GM18861 (cell line): ENCODE measurements at regions not wholly inside any gene's neighbourhood (a gene's known extent, or its start where the extent isn't known, plus 50 kb on each side); places are given as distances from the start of the nearest gene placed in this dataset.
"Not testable (repeated sequence)": the region's sequence is repeated elsewhere in the genome, so short reads cannot be mapped to it uniquely, and the experiment has no call there.

Experiments used
- ATAC-seq: cut with Tn5 transposase; IDR thresholded peaks from one replicate; pipeline ENCODE4 v1.9.1; 2021; ENCODE audit not compliant: unreplicated experiment

GRCh38 chr11:37390576-37391083 is 792.6 kb upstream of the RAG2 start:
- no peak for ATAC-seq

GRCh38 chr11:37378958-37379357 is 780.9 kb upstream of the RAG2 start:
- ATAC-seq = no peak

GRCh38 chr11:37372667-37373066 is 774.6 kb upstream of the RAG2 start:
- ATAC-seq = no peak

GRCh38 chr11:37371346-37371970 is 773.4 kb upstream of the RAG2 start:
- ATAC-seq = no peak

GRCh38 chr11:37370817-37371216 is 772.8 kb upstream of the RAG2 start:
- ATAC-seq = no peak

- no peak for ATAC-seq
Observed at GRCh38 chr11:37364246-37364839, 766.3 kb upstream of the RAG2 start.

- no peak for ATAC-seq
Observed at GRCh38 chr11:37353192-37353591, 755.2 kb upstream of the RAG2 start.

GRCh38 chr11:37352485-37352884 is 754.4 kb upstream of the RAG2 start:
- ATAC-seq = no peak

- no peak for ATAC-seq
Observed at GRCh38 chr11:37343290-37343689, 745.3 kb upstream of the RAG2 start.

GRCh38 chr11:37336401-37336800 is 738.4 kb upstream of the RAG2 start:
- no peak for ATAC-seq

GRCh38 chr11:37333345-37333744 is 735.3 kb upstream of the RAG2 start:
- ATAC-seq = no peak

- no peak for ATAC-seq
Observed at GRCh38 chr11:37323843-37324242, 725.8 kb upstream of the RAG2 start.

- no peak for ATAC-seq
Observed at GRCh38 chr11:37322333-37323194, 724.5 kb upstream of the RAG2 start.

- ATAC-seq = no peak
Observed at GRCh38 chr11:37320921-37321320, 722.9 kb upstream of the RAG2 start.

GRCh38 chr11:37317803-37318202 is 719.8 kb upstream of the RAG2 start:
- no peak for ATAC-seq

GRCh38 chr11:37313266-37313665 is 715.2 kb upstream of the RAG2 start:
- ATAC-seq = no peak

- no peak for ATAC-seq
Observed at GRCh38 chr11:37306563-37306962, 708.5 kb upstream of the RAG2 start.

GRCh38 chr11:37301405-37301804 is 703.4 kb upstream of the RAG2 start:
- not testable (repeated sequence) for ATAC-seq

GRCh38 chr11:37298173-37298572 is 700.1 kb upstream of the RAG2 start:
- no peak for ATAC-seq

GRCh38 chr11:37286890-37287289 is 688.9 kb upstream of the RAG2 start:
- ATAC-seq = no peak

- ATAC-seq = no peak
Observed at GRCh38 chr11:37282367-37282766, 684.3 kb upstream of the RAG2 start.

- ATAC-seq = no peak
Observed at GRCh38 chr11:37280200-37280599, 682.2 kb upstream of the RAG2 start.
